ENCODE measurements at regions not wholly inside any gene's neighbourhood (a gene's known extent, or its start where the extent isn't known, plus 50 kb on each side); places are given as distances from the start of the nearest gene placed in this dataset.

DNA sequence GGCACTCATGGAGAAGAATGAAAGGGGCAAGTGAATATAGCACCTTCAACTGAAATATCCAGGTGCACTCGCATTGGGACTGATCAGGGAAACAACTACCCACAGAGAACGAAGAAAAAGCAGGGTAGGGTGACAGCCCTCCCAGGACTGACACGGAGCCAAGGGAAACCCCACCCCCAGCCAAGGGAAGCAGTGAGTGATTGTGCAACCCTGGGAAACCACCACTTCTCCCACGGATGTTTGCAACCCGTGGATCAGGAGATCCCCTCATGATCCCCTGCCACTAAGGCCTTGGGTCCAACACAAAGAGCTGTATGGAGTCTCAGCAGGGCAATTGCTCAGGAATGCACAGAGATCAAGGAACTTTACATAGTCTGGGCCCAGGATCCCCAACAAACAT lies 158.5 kb upstream of the HCCS start:
- TF ChIP-seq, protein P1, sequence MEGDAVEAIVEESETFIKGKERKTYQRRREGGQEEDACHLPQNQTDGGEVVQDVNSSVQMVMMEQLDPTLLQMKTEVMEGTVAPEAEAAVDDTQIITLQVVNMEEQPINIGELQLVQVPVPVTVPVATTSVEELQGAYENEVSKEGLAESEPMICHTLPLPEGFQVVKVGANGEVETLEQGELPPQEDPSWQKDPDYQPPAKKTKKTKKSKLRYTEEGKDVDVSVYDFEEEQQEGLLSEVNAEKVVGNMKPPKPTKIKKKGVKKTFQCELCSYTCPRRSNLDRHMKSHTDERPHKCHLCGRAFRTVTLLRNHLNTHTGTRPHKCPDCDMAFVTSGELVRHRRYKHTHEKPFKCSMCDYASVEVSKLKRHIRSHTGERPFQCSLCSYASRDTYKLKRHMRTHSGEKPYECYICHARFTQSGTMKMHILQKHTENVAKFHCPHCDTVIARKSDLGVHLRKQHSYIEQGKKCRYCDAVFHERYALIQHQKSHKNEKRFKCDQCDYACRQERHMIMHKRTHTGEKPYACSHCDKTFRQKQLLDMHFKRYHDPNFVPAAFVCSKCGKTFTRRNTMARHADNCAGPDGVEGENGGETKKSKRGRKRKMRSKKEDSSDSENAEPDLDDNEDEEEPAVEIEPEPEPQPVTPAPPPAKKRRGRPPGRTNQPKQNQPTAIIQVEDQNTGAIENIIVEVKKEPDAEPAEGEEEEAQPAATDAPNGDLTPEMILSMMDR (IDR thresholded peaks at IDR 0.05; ENCODE audit: low read length), result no peak
- TF ChIP-seq EZH2 (optimal IDR thresholded peaks at IDR 0.05; ENCODE audit: low read depth, low read length), result no peak
- no peak for TF ChIP-seq EZH2phosphoT487 (IDR thresholded peaks at IDR 0.05; ENCODE audit: low read length)
